GM23338 (cell line): ENCODE measurements at regions not wholly inside any gene's neighbourhood (a gene's known extent, or its start where the extent isn't known, plus 50 kb on each side); places are given as distances from the start of the nearest gene placed in this dataset.

ENCODE experiments used
- CREB1 ChIP-seq: fragments of 250-450 bp; sonication (Bioruptor Pico); IDR thresholded peaks from 2 replicates; pipeline ENCODE4 v1.5.0; 2020; ENCODE audit warnings: low read depth, mild to moderate bottlenecking, moderate library complexity
- CTCF ChIP-seq, 2 experiments: fragments of 200-600 bp in 1 of 2; sonication (generic) in 1 of 2; conservative IDR thresholded peaks; 2 replicates each; pipeline versions ENCODE4 v1.5.1 to v1.6.1; 2016 to 2017; ENCODE audit warnings: antibody characterized with exemption in 2 of 2, low read depth in 2 of 2, mild to moderate bottlenecking in 2 of 2, moderate library complexity in 1 of 2
- EZH2 ChIP-seq: fragments of 200-600 bp; sonication (generic); IDR thresholded peaks from one replicate; pipeline ENCODE4 v1.8.0; 2017; ENCODE audit warnings: antibody characterized with exemption, mild to moderate bottlenecking, low read depth; ENCODE audit not compliant: unreplicated experiment
- JUNB ChIP-seq: IDR thresholded peaks from one replicate; pipeline ENCODE4 v1.6.1; 2016; ENCODE audit warnings: antibody characterized with exemption; ENCODE audit not compliant: unreplicated experiment
- NANOG ChIP-seq: IDR thresholded peaks from 2 replicates; pipeline ENCODE4 v1.6.1; 2016; ENCODE audit warnings: antibody characterized with exemption, borderline replicate concordance
- STAT1 ChIP-seq: IDR thresholded peaks from one replicate; pipeline ENCODE4 v1.6.1; 2016; ENCODE audit warnings: antibody characterized with exemption; ENCODE audit not compliant: unreplicated experiment
- ZNF114 ChIP-seq: fragments of 250-450 bp; sonication (Bioruptor Pico); IDR thresholded peaks from 2 replicates; pipeline ENCODE4 v1.5.0; 2020; ENCODE audit warnings: mild to moderate bottlenecking, moderate library complexity
- ZNF331 ChIP-seq: fragments of 250-450 bp; sonication (Bioruptor Pico); IDR thresholded peaks from 2 replicates; pipeline ENCODE4 v1.5.0; 2020; ENCODE audit warnings: low read depth, mild to moderate bottlenecking, moderate library complexity
- ZNF462 ChIP-seq: fragments of 250-450 bp; sonication (Bioruptor Pico); IDR thresholded peaks from 2 replicates; pipeline ENCODE4 v1.5.0; 2020; ENCODE audit warnings: mild to moderate bottlenecking, moderate library complexity

- TF ChIP-seq ZNF462 (no peak), CTCF (conservative IDR thresholded peaks at IDR 0.05; ENCODE audit: low read depth in 2 of 2) (no peak), CREB1 (no peak), ZNF331 (CRISPR knock-in tag) (no peak), EZH2 (no peak), JUNB (no peak), STAT1 (no peak), ZNF114 (CRISPR knock-in tag) (no peak), NANOG (no peak)
These were observed 78.4 kb upstream of the SALL3 start (continued) for GRCh38 chr18:78900938-78901909.
